ENCODE measurements at regions not wholly inside any gene's neighbourhood (a gene's known extent, or its start where the extent isn't known, plus 50 kb on each side); places are given as distances from the start of the nearest gene placed in this dataset.

DNA sequence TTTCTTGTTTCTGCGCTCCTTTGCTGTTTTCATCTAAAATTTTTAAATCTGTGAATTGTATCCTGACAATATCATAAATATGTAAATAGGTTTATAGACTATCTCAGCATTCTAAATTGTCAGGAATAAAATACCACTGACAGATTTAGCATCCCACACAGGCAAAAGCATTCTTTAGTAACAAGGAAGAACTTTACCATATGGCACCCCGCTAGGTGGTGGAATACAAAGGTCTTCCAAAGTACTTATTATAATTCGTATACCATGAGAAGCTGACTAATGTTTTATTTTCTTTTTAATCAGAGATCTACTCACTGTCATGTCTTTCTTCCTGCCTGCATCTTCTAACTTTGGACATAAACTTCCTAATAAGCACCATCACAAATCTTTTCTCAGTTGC, 328.8 kb upstream of the NOVA1 start:
- ATAC-seq = no peak
- 51 to 68% methylated on average over 3 of the region's 3 CpGs for WGBS, 2 donors
- H3K27me3 ChIP-seq = no peaks in the 10 kb centered on the region
- H3K4me3 ChIP-seq = no peak overlapping the region
- H3K4me1 ChIP-seq = no peaks in the 10 kb centered on the region
- no peak for DNase-seq
- H3K36me3 ChIP-seq = no peaks in the 10 kb centered on the region
- H3K27ac ChIP-seq = no peak overlapping the region
- no peaks in the 10 kb centered on the region for H3K9me3 ChIP-seq
- intact Hi-C loops (cut with DNase I) = no loop called here
- TF ChIP-seq, protein P1, sequence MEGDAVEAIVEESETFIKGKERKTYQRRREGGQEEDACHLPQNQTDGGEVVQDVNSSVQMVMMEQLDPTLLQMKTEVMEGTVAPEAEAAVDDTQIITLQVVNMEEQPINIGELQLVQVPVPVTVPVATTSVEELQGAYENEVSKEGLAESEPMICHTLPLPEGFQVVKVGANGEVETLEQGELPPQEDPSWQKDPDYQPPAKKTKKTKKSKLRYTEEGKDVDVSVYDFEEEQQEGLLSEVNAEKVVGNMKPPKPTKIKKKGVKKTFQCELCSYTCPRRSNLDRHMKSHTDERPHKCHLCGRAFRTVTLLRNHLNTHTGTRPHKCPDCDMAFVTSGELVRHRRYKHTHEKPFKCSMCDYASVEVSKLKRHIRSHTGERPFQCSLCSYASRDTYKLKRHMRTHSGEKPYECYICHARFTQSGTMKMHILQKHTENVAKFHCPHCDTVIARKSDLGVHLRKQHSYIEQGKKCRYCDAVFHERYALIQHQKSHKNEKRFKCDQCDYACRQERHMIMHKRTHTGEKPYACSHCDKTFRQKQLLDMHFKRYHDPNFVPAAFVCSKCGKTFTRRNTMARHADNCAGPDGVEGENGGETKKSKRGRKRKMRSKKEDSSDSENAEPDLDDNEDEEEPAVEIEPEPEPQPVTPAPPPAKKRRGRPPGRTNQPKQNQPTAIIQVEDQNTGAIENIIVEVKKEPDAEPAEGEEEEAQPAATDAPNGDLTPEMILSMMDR (IDR thresholded peaks at IDR 0.05) = peak in 1 of 9 donors; percentile 14

DNA sequence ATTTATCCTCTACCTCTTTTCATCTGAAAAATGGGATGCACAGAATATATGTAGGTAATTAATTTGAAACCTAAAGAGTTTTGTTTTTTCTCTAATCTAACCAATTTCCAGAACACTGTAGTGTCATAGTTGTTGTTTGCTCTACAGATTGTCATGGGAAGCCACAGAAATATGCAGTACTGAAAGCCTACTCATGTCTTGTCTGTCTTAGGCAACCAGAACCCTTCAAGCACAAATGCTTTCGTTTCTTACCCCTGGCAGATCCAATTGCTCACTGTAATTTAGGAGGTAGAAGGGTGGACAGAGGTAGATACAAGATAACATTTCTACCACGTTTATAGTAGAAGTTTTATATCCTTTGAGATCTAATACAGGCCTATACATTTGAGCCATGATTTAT, 330.2 kb upstream of the NOVA1 start:
- Histone ChIP-seq H3K36me3 (no peaks in the 10 kb centered on the region), H3K4me3 (no peak overlapping the region), H3K9me3 (no peaks in the 10 kb centered on the region), H3K4me1 (no peaks in the 10 kb centered on the region), H3K27ac (no peak overlapping the region), H3K27me3 (no peaks in the 10 kb centered on the region)
- ATAC-seq (no peak), DNase-seq (no peak)
- WGBS, 2 donors = 64 to 70% methylated on average over 2 of the region's 2 CpGs
- TF ChIP-seq, protein P1 (IDR thresholded peaks at IDR 0.05) = no peak
- intact Hi-C loops (cut with DNase I) = no loop called here

DNA sequence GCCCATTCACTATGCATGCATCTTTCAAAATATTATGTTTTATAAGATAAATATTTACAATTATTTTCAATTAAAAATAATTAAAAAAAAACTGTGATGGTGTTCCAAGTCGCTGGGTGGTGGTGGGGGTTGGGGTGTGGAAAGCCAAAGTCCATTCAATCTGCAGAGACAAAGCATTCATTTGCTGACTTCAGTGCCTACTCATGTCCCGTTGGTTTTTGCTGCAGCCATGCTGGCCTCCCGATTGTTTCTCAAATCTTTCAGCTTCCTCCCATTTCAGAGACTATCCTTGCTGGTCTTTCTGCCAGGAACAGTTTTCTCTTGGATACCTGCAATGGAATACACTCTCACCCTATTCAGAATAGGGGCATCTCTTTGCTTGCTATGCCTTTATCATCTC, 331.5 kb upstream of the NOVA1 start:
- TF ChIP-seq, protein P1 (IDR thresholded peaks at IDR 0.05) = no peak
- intact Hi-C loops (cut with DNase I) = no loop called here
- no peaks in the 10 kb centered on the region for H3K4me1 ChIP-seq

DNA sequence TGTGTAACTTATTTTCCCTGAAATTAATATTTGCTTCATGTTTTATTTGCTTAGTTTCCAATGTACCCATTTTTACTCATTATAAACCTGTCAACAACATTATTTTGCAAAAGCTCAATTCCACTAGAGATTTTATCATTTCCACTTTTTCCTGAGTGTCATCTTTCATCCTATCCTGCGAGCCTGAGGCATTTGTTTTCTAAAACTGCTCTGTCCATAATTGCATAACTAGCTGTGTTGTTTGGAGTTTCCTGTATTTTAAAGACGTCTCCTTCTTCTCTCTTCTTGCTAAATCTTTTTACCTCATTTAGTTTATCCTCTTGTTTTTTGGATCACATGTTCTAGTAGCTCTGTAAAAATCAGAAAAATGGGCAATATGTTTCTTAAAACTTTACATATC, 332.7 kb upstream of the NOVA1 start:
- 33 to 43% methylated on average over 2 of the region's 2 CpGs for WGBS, 2 donors
- no peaks in the 10 kb centered on the region for H3K4me1 ChIP-seq
- no peaks in the 10 kb centered on the region for H3K27me3 ChIP-seq
- TF ChIP-seq, protein P1 (IDR thresholded peaks at IDR 0.05) = no peak
- H3K4me3 ChIP-seq = no peak overlapping the region
- intact Hi-C loops (cut with DNase I) = no loop called here
- H3K9me3 ChIP-seq = no peaks in the 10 kb centered on the region
- DNase-seq (no peak), ATAC-seq (no peak)
- no peaks in the 10 kb centered on the region for H3K36me3 ChIP-seq
- no peak overlapping the region for H3K27ac ChIP-seq

More for the DNA sequence above, 331.5 kb upstream of the NOVA1 start:
- DNase-seq (no peak), ATAC-seq (no peak)
- Histone ChIP-seq H3K9me3 (no peaks in the 10 kb centered on the region), H3K27ac (no peak overlapping the region), H3K27me3 (no peaks in the 10 kb centered on the region), H3K36me3 (no peaks in the 10 kb centered on the region), H3K4me3 (no peak overlapping the region)
- 77 to 85% methylated on average over 3 of the region's 3 CpGs for WGBS, 2 donors

DNA sequence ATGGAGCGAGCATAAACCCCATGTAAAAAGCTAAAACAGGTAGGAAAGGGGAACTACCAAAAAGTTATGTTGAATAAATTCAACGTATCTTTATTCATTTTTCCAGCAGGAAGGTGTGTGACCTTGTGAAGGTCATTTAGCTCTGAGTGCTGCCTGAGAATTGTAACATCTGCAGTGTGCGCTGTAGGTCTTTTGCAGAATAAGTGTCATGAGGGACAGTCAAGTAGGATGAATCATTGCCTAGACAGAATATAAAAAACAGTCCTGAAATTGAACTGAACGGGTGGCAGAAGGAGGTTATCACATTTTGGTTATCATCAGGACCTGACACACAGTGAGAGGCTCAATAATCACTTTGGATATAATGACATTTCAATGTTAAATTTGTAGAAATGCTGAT, 334.8 kb upstream of the NOVA1 start:
- DNase-seq = no peak
- no peak overlapping the region for H3K4me3 ChIP-seq
- 70 to 74% methylated on average over 4 of the region's 4 CpGs for WGBS, 2 donors
- no peaks in the 10 kb centered on the region for H3K36me3 ChIP-seq
- no peaks in the 10 kb centered on the region for H3K27me3 ChIP-seq
- no peaks in the 10 kb centered on the region for H3K9me3 ChIP-seq
- H3K4me1 ChIP-seq = no peaks in the 10 kb centered on the region
- TF ChIP-seq, protein P1 (IDR thresholded peaks at IDR 0.05) = no peak
- no peak for ATAC-seq
- H3K27ac ChIP-seq = no peak overlapping the region
- intact Hi-C loops (cut with DNase I) = no loop called here

Measured in heart right ventricle (tissue), 16 donors.